Sigmoid colon (tissue), 4 donors: ENCODE measurements at regions not wholly inside any gene's neighbourhood (a gene's known extent, or its start where the extent isn't known, plus 50 kb on each side); places are given as distances from the start of the nearest gene placed in this dataset.

ENCODE experiments used
- CTCF ChIP-seq, 4 experiments: fragments of 450-650 bp in 3 of 4; fragments of 200-600 bp in 1 of 4; IDR thresholded peaks; one replicate each; pipeline ENCODE4 v1.5.1; 2016 to 2019; ENCODE audit warnings: antibody characterized with exemption in 4 of 4, mild to moderate bottlenecking in 3 of 4, moderate library complexity in 2 of 4
- POLR2AphosphoS5 ChIP-seq, 4 donors: sonication (generic); formaldehyde crosslinking; IDR thresholded peaks; one replicate each; pipeline ENCODE4 v1.6.1; 2017; ENCODE audit warnings: antibody characterized with exemption in 4 of 4

GRCh38 chr2:71897836-71898235, 249.8 kb downstream of the CYP26B1 start:
- TF ChIP-seq CTCF (IDR thresholded peaks at IDR 0.05): no peak
- TF ChIP-seq POLR2AphosphoS5 (IDR thresholded peaks at IDR 0.05): no peak
